Neural crest cell (in vitro differentiated cells): ENCODE measurements at regions not wholly inside any gene's neighbourhood (a gene's known extent, or its start where the extent isn't known, plus 50 kb on each side); places are given as distances from the start of the nearest gene placed in this dataset.

Experiments used
- DNase-seq: peaks from one replicate; pipeline ENCODE4 v3.0.0; 2021; ENCODE audit warnings: low read depth, mixed read lengths, low spot score
- H3K27ac Mint-ChIP-seq: one replicate; pipeline ENCODE4 v1.8.0; 2021; ENCODE audit warnings: mild to moderate bottlenecking, mixed read lengths; ENCODE audit not compliant: unreplicated experiment
- H3K27me3 Mint-ChIP-seq: 2 replicates; pipeline ENCODE4 v1.8.0; 2021; ENCODE audit warnings: low read depth, mild to moderate bottlenecking, mixed read lengths
- H3K36me3 Mint-ChIP-seq: 2 replicates; pipeline ENCODE4 v1.8.0; 2021; ENCODE audit warnings: low read depth, mild to moderate bottlenecking, mixed read lengths
- H3K4me1 Mint-ChIP-seq: 2 replicates; pipeline ENCODE4 v1.8.0; 2021; ENCODE audit warnings: mixed read lengths
- H3K4me3 Mint-ChIP-seq: one replicate; pipeline ENCODE4 v1.8.0; 2021; ENCODE audit warnings: mild to moderate bottlenecking, mixed read lengths
- H3K9me3 Mint-ChIP-seq: 2 replicates; pipeline ENCODE4 v1.8.0; 2021; ENCODE audit warnings: mixed read lengths
- CTCF ChIP-seq: fragments of 200-600 bp; sonication (generic); conservative IDR thresholded peaks from 2 replicates; pipeline ENCODE4 v1.5.0; 2021; ENCODE audit warnings: antibody characterized with exemption, mild to moderate bottlenecking

- H3K4me3 Mint-ChIP-seq, result no peak overlapping the region
- peaks cover 13% of the 10 kb centered on the region for H3K4me1 Mint-ChIP-seq
- peaks cover 11% of the 10 kb centered on the region for H3K36me3 Mint-ChIP-seq
- no peak for DNase-seq
- TF ChIP-seq CTCF, result no peak
- no peak overlapping the region for H3K27ac Mint-ChIP-seq
- H3K27me3 Mint-ChIP-seq, result no peaks in the 10 kb centered on the region
- peaks cover 5% of the 10 kb centered on the region for H3K9me3 Mint-ChIP-seq
These were observed 106.4 kb upstream of the PLEKHG7 start for GRCh38 chr12:92596383-92596782.

GRCh38 chr12:92595663-92596062 is 107.1 kb upstream of the PLEKHG7 start:
- DNase-seq, result no peak
- H3K4me3 Mint-ChIP-seq, result no peak overlapping the region
- peaks cover 2% of the 10 kb centered on the region for H3K9me3 Mint-ChIP-seq
- H3K36me3 Mint-ChIP-seq, result peaks cover 5% of the 10 kb centered on the region
- H3K27ac Mint-ChIP-seq, result no peak overlapping the region
- peaks cover 13% of the 10 kb centered on the region for H3K4me1 Mint-ChIP-seq
- TF ChIP-seq CTCF, result no peak
- H3K27me3 Mint-ChIP-seq, result no peaks in the 10 kb centered on the region

GRCh38 chr12:92593734-92594402 is 108.9 kb upstream of the PLEKHG7 start:
- Mint-ChIP-seq H3K4me3 (no peak overlapping the region), H3K36me3 (no peaks in the 10 kb centered on the region), H3K27me3 (no peaks in the 10 kb centered on the region), H3K4me1 (peaks cover 13% of the 10 kb centered on the region), H3K27ac (no peak overlapping the region), H3K9me3 (no peaks in the 10 kb centered on the region)
- no peak for DNase-seq
- TF ChIP-seq CTCF, result no peak

GRCh38 chr12:92585115-92585727 is 117.6 kb upstream of the PLEKHG7 start:
- Mint-ChIP-seq H3K27me3 (no peaks in the 10 kb centered on the region), H3K9me3 (peaks cover 13% of the 10 kb centered on the region), H3K4me1 (peaks cover 17% of the 10 kb centered on the region), H3K4me3 (no peak overlapping the region), H3K36me3 (peaks cover 8% of the 10 kb centered on the region), H3K27ac (no peak overlapping the region)
- DNase-seq, result no peak
- no peak for TF ChIP-seq CTCF

GRCh38 chr12:92583910-92584309 is 118.9 kb upstream of the PLEKHG7 start:
- DNase-seq, result no peak
- Mint-ChIP-seq H3K27ac (no peak overlapping the region), H3K4me3 (no peak overlapping the region), H3K27me3 (no peaks in the 10 kb centered on the region), H3K36me3 (peaks cover 8% of the 10 kb centered on the region), H3K4me1 (peaks cover 17% of the 10 kb centered on the region), H3K9me3 (peaks cover 13% of the 10 kb centered on the region)
- no peak for TF ChIP-seq CTCF
